ENCODE measurements at regions not wholly inside any gene's neighbourhood (a gene's known extent, or its start where the extent isn't known, plus 50 kb on each side); places are given as distances from the start of the nearest gene placed in this dataset.

GRCh38 chr1:82387012-82387366 is 586.3 kb downstream of the ADGRL2 start:
- TF ChIP-seq, protein P1, sequence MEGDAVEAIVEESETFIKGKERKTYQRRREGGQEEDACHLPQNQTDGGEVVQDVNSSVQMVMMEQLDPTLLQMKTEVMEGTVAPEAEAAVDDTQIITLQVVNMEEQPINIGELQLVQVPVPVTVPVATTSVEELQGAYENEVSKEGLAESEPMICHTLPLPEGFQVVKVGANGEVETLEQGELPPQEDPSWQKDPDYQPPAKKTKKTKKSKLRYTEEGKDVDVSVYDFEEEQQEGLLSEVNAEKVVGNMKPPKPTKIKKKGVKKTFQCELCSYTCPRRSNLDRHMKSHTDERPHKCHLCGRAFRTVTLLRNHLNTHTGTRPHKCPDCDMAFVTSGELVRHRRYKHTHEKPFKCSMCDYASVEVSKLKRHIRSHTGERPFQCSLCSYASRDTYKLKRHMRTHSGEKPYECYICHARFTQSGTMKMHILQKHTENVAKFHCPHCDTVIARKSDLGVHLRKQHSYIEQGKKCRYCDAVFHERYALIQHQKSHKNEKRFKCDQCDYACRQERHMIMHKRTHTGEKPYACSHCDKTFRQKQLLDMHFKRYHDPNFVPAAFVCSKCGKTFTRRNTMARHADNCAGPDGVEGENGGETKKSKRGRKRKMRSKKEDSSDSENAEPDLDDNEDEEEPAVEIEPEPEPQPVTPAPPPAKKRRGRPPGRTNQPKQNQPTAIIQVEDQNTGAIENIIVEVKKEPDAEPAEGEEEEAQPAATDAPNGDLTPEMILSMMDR (IDR thresholded peaks at IDR 0.05; ENCODE audit: low read depth, low read length, poor library complexity, severe bottlenecking), result no peak
- no peak for TF ChIP-seq EZH2phosphoT487 (IDR thresholded peaks at IDR 0.05; ENCODE audit: borderline replicate concordance, low read length)
